Epithelial cell of esophagus (primary cell): ENCODE measurements at regions not wholly inside any gene's neighbourhood (a gene's known extent, or its start where the extent isn't known, plus 50 kb on each side); places are given as distances from the start of the nearest gene placed in this dataset.

Source experiments
- DNase-seq: peaks from one replicate; pipeline ENCODE4 v3.0.0; 2010; ENCODE audit warnings: low read depth
- H3K4me3 ChIP-seq: 2 replicates; pipeline ENCODE4 v1.5.1; 2011; ENCODE audit warnings: mild to moderate bottlenecking, low read length, control low read depth
- CTCF ChIP-seq: IDR thresholded peaks from 2 replicates; pipeline ENCODE4 v1.5.1; 2011; ENCODE audit warnings: low read depth, mild to moderate bottlenecking, low read length, control low read depth, inconsistent platforms; ENCODE audit not compliant: insufficient read depth; ENCODE audit errors: missing control alignments

DNA sequence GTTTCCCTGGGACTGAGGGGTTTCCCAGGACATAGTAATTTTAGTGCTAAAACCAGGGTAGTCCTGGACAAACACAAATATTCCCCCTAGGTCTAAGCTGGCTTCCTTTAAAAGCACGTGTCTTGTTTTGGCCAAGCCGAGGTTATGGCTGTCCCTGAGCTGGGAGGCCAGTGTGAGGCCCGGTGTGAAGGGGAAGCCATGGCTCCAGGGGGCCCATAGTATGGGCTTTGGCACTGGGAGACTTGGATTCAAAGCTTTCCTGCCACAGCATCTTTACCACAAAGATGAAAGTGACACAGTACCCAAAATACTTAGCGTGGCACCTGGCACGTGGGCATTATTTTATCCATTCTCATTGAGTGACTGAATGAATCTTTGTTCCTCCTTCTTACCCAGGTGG, 345.2 kb downstream of the ZNF536 start:
- TF ChIP-seq CTCF: no peak
- H3K4me3 ChIP-seq: no peak overlapping the region
- no peak for DNase-seq

- TF ChIP-seq CTCF: no peak
- no peak overlapping the region for H3K4me3 ChIP-seq
- no peak for DNase-seq
These were observed 340.5 kb downstream of the ZNF536 start for GRCh38 chr19:30712431-30713337.

DNA sequence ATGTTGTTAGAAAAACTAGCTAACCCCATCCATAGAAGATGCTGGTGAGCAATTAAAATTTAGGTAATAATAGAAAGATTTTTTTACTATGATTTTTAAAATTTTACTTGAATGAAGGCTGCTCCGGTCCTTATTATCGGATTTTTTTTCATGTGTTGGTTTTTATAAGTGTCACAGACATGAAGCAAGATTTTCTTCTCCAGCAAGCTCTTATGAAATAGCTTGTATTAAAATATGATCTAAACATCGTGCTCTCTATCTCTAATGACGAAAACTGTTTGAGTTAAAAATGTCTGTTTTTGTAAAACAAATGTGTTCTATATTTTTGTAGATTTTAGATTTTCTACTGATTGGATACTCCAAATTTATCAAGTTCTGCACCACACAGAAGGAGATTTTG, 339.6 kb downstream of the ZNF536 start:
- no peak for TF ChIP-seq CTCF
- no peak for DNase-seq

GRCh38 chr19:30711296-30711695, 339.1 kb downstream of the ZNF536 start:
- H3K4me3 ChIP-seq: no peak overlapping the region
- no peak for DNase-seq
- no peak for TF ChIP-seq CTCF

More for the DNA sequence above, 339.6 kb downstream of the ZNF536 start:
- H3K4me3 ChIP-seq: no peak overlapping the region

DNA sequence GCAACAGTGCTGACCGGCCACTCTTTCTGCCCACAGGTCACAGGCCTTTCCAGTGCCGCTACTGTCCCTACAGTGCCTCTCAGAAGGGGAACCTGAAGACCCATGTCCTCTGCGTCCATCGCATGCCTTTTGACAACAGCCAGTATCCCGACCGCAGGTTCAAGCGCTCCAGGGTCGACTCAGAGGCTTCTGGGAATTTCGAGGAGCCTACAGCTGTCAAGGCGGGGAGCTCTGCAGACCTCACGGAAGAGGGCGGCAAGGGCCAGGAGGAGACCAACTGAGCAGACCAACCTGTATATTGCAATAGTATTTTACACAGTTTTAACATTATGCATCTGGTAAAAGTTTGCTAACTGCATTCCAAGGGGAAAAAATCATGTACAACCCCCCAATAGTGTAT, 338.5 kb downstream of the ZNF536 start:
- no peak for DNase-seq
- no peak for TF ChIP-seq CTCF
- H3K4me3 ChIP-seq: no peak overlapping the region

GRCh38 chr19:30708416-30709178, 336.4 kb downstream of the ZNF536 start:
- no peak for TF ChIP-seq CTCF
- DNase-seq: no peak
- no peak overlapping the region for H3K4me3 ChIP-seq
